ENCODE measurements at regions not wholly inside any gene's neighbourhood (a gene's known extent, or its start where the extent isn't known, plus 50 kb on each side); places are given as distances from the start of the nearest gene placed in this dataset.

GRCh38 chr10:16348891-16349290 is 87.9 kb upstream of the PTER start:
- ChIA-PET POLR2A (no interaction called here), CTCF (no interaction called here)
- intact Hi-C loops (cut with micrococcal nuclease; ENCODE audit: unreplicated experiment) = no loop called here
- H3K27ac Mint-ChIP-seq (ENCODE audit: unreplicated experiment) = no peak overlapping the region
- H3K4me3 ChIP-seq (ENCODE audit: low read depth, low read length) = no peak overlapping the region
- no peaks in the 10 kb centered on the region for H3K36me3 ChIP-seq (ENCODE audit: control insufficient read depth, insufficient read depth, low read length)
- H3K4me3 Mint-ChIP-seq (ENCODE audit: unreplicated experiment) = no peak overlapping the region
- H3K36me3 Mint-ChIP-seq (ENCODE audit: insufficient read depth, unreplicated experiment) = no peaks in the 10 kb centered on the region
- H3K9me3 Mint-ChIP-seq (ENCODE audit: unreplicated experiment) = no peaks in the 10 kb centered on the region
- H3K4me1 Mint-ChIP-seq (ENCODE audit: low read depth, unreplicated experiment) = no peaks in the 10 kb centered on the region
- no peak for DNase-seq
- no peaks in the 10 kb centered on the region for H3K4me1 ChIP-seq
- no peaks in the 10 kb centered on the region for H3K27me3 ChIP-seq (replicated peaks; ENCODE audit: control insufficient read depth, insufficient read depth, low read length)
- H3K27me3 Mint-ChIP-seq (ENCODE audit: insufficient read depth, unreplicated experiment) = peaks cover 2% of the 10 kb centered on the region
- TF ChIP-seq CTCF (IDR thresholded peaks at IDR 0.05; ENCODE audit: insufficient read depth in 1 of 2, low read depth in 1 of 2, low read length in 1 of 2, severe bottlenecking in 1 of 2, unreplicated experiment in 1 of 2) = no peak
- no TSS peak for BruUV-seq (replicated peaks)
- 0 out of 2 replicates have a peak, but pooled peaks cover 4% of the 10 kb centered on the region for H3K9me3 ChIP-seq

GRCh38 chr10:16352146-16352545 is 84.7 kb upstream of the PTER start:
- Mint-ChIP-seq H3K4me1 (ENCODE audit: low read depth, unreplicated experiment) (no peaks in the 10 kb centered on the region), H3K4me3 (ENCODE audit: unreplicated experiment) (no peak overlapping the region), H3K36me3 (ENCODE audit: insufficient read depth, unreplicated experiment) (no peaks in the 10 kb centered on the region), H3K9me3 (ENCODE audit: unreplicated experiment) (no peaks in the 10 kb centered on the region), H3K27me3 (ENCODE audit: insufficient read depth, unreplicated experiment) (peaks cover 4% of the 10 kb centered on the region), H3K27ac (ENCODE audit: unreplicated experiment) (no peak overlapping the region)
- ChIA-PET CTCF (no interaction called here), POLR2A (no interaction called here)
- no peaks in the 10 kb centered on the region for H3K27me3 ChIP-seq (replicated peaks; ENCODE audit: control insufficient read depth, insufficient read depth, low read length)
- H3K4me3 ChIP-seq (ENCODE audit: low read depth, low read length) = no peak overlapping the region
- TF ChIP-seq CTCF (IDR thresholded peaks at IDR 0.05; ENCODE audit: insufficient read depth in 1 of 2, low read depth in 1 of 2, low read length in 1 of 2, severe bottlenecking in 1 of 2, unreplicated experiment in 1 of 2) = no peak
- H3K36me3 ChIP-seq (ENCODE audit: control insufficient read depth, insufficient read depth, low read length) = no peaks in the 10 kb centered on the region
- H3K4me1 ChIP-seq = no peaks in the 10 kb centered on the region
- no peaks in the 10 kb centered on the region for H3K9me3 ChIP-seq
- DNase-seq = no peak
- BruUV-seq (replicated peaks) = no TSS peak
- intact Hi-C loops (cut with micrococcal nuclease; ENCODE audit: unreplicated experiment) = no loop called here

GRCh38 chr10:16360001-16360400 is 76.8 kb upstream of the PTER start:
- H3K9me3 ChIP-seq = peaks cover 16% of the 10 kb centered on the region
- Mint-ChIP-seq H3K9me3 (ENCODE audit: unreplicated experiment) (peaks cover 35% of the 10 kb centered on the region), H3K27me3 (ENCODE audit: insufficient read depth, unreplicated experiment) (peaks cover 2% of the 10 kb centered on the region), H3K4me1 (ENCODE audit: low read depth, unreplicated experiment) (no peaks in the 10 kb centered on the region), H3K36me3 (ENCODE audit: insufficient read depth, unreplicated experiment) (no peaks in the 10 kb centered on the region), H3K27ac (ENCODE audit: unreplicated experiment) (no peak overlapping the region), H3K4me3 (ENCODE audit: unreplicated experiment) (no peak overlapping the region)
- CTCF ChIA-PET = no interaction called here
- no peaks in the 10 kb centered on the region for H3K36me3 ChIP-seq (ENCODE audit: control insufficient read depth, insufficient read depth, low read length)
- H3K4me3 ChIP-seq (ENCODE audit: low read depth, low read length) = no peak overlapping the region
- no peak for TF ChIP-seq CTCF (IDR thresholded peaks at IDR 0.05; ENCODE audit: insufficient read depth in 1 of 2, low read depth in 1 of 2, low read length in 1 of 2, severe bottlenecking in 1 of 2, unreplicated experiment in 1 of 2)
- BruUV-seq (replicated peaks) = no TSS peak
- POLR2A ChIA-PET = no interaction called here
- DNase-seq = no peak
- H3K4me1 ChIP-seq = no peaks in the 10 kb centered on the region
- H3K27me3 ChIP-seq (replicated peaks; ENCODE audit: control insufficient read depth, insufficient read depth, low read length) = no peaks in the 10 kb centered on the region
- intact Hi-C loops (cut with micrococcal nuclease; ENCODE audit: unreplicated experiment) = no loop called here

All from Caco-2 (cell line).